Heart left ventricle (tissue), 13 donors: ENCODE measurements at regions not wholly inside any gene's neighbourhood (a gene's known extent, or its start where the extent isn't known, plus 50 kb on each side); places are given as distances from the start of the nearest gene placed in this dataset.

Experiments used
- CTCF ChIP-seq, 12 donors: fragments of 200-600 bp; sonication (generic) in 4 of 12; IDR thresholded peaks; one replicate each; pipeline versions ENCODE4 v1.5.0 to v1.8.0; 2018 to 2022; ENCODE audit warnings: antibody characterized with exemption in 12 of 12, mild to moderate bottlenecking in 5 of 12
- POLR2A ChIP-seq, 2 donors: fragments of 450-650 bp; IDR thresholded peaks; one replicate each; pipeline ENCODE4 v1.6.1; 2017; ENCODE audit warnings: antibody characterized with exemption in 2 of 2, mild to moderate bottlenecking in 2 of 2, moderate library complexity in 2 of 2
- donor health status: ischemic (EF 13 %, LVEDD 7.1; RV severe dilation, severe dysfunction).
- donor health status: DM: no; HTN: yes; CAD: no.
- donor health status: DM: no; HTN: no; CAD: no.
- donor health status: ischemic (EF 25% LVEDD 6.9; RV normal size, moderate dysfunction).
- donor health status: ischemic (EF 25% LVEDD 5.7; RV mildly dilated, moderate dysfunction).
- donor health status: ischemic (EF 35%, LVEDD 5.7; RV mildly dilated, moderate dysfunction).
- donor health status: nonischemic (EF 11% LVEDD 7.7; RV severe dilation, severe dysfunction).
- donor health status: DM: yes; HTN: yes; CAD: no.
- donor health status: PGD.
- donor health status: ischemic (EF 29% LVEDD 5.4; RV normal size, mild dysfunction).
- donor health status: nonischemic (EF 23%, LVEDD 6.1; RV moderate dilation, normal function).

DNA sequence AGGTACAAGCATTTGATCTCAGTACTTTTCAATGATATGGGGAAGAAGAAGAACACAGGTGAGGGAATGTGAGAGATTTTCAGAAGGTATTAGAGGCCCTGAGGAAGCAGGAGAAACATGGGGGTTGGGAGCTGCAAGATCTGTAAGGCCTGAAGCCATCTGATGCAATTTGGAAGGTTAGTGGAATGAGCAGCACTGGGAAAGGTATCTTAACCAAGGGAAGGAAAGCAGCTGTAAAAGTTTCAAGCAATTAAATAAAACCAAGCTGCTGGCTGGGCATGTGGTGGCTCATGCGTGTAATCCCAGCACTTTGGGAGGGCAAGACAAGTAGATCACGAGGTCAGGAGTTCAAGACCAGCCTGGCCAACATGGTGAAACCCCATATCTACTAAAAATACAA, 104.4 kb upstream of the PARP11 start:
- no peak for TF ChIP-seq POLR2A (IDR thresholded peaks at IDR 0.05)
- TF ChIP-seq CTCF (IDR thresholded peaks at IDR 0.05), result no peak
